Heart left ventricle (tissue), 13 donors: ENCODE measurements at regions not wholly inside any gene's neighbourhood (a gene's known extent, or its start where the extent isn't known, plus 50 kb on each side); places are given as distances from the start of the nearest gene placed in this dataset.
"Not testable (repeated sequence)": the region's sequence is repeated elsewhere in the genome, so short reads cannot be mapped to it uniquely, and the experiment has no call there.

Source experiments
- POLR2A ChIP-seq, 2 donors: fragments of 450-650 bp; IDR thresholded peaks; one replicate each; pipeline ENCODE4 v1.6.1; 2017; ENCODE audit warnings: antibody characterized with exemption in 2 of 2, mild to moderate bottlenecking in 2 of 2, moderate library complexity in 2 of 2
- TF ChIP-seq, protein P1 (sequence below), 12 donors: fragments of 200-600 bp; sonication (generic) in 4 of 12; IDR thresholded peaks; one replicate each; pipeline versions ENCODE4 v1.5.0 to v1.8.0; 2018 to 2022; ENCODE audit warnings: antibody characterized with exemption in 12 of 12, mild to moderate bottlenecking in 5 of 12
- donor health status: ischemic (EF 13 %, LVEDD 7.1; RV severe dilation, severe dysfunction).
- donor health status: DM: no; HTN: yes; CAD: no.
- donor health status: DM: no; HTN: no; CAD: no.
- donor health status: ischemic (EF 25% LVEDD 6.9; RV normal size, moderate dysfunction).
- donor health status: ischemic (EF 25% LVEDD 5.7; RV mildly dilated, moderate dysfunction).
- donor health status: ischemic (EF 35%, LVEDD 5.7; RV mildly dilated, moderate dysfunction).
- donor health status: nonischemic (EF 11% LVEDD 7.7; RV severe dilation, severe dysfunction).
- donor health status: DM: yes; HTN: yes; CAD: no.
- donor health status: PGD.
- donor health status: ischemic (EF 29% LVEDD 5.4; RV normal size, mild dysfunction).
- donor health status: nonischemic (EF 23%, LVEDD 6.1; RV moderate dilation, normal function).

GRCh38 chr5:25199902-25200301 lies 555.1 kb upstream of the CDH10 start:
- TF ChIP-seq POLR2A (IDR thresholded peaks at IDR 0.05): not testable (repeated sequence)
- TF ChIP-seq, protein P1, sequence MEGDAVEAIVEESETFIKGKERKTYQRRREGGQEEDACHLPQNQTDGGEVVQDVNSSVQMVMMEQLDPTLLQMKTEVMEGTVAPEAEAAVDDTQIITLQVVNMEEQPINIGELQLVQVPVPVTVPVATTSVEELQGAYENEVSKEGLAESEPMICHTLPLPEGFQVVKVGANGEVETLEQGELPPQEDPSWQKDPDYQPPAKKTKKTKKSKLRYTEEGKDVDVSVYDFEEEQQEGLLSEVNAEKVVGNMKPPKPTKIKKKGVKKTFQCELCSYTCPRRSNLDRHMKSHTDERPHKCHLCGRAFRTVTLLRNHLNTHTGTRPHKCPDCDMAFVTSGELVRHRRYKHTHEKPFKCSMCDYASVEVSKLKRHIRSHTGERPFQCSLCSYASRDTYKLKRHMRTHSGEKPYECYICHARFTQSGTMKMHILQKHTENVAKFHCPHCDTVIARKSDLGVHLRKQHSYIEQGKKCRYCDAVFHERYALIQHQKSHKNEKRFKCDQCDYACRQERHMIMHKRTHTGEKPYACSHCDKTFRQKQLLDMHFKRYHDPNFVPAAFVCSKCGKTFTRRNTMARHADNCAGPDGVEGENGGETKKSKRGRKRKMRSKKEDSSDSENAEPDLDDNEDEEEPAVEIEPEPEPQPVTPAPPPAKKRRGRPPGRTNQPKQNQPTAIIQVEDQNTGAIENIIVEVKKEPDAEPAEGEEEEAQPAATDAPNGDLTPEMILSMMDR (IDR thresholded peaks at IDR 0.05): not testable (repeated sequence)
